GM18870 (cell line): ENCODE measurements at regions not wholly inside any gene's neighbourhood (a gene's known extent, or its start where the extent isn't known, plus 50 kb on each side); places are given as distances from the start of the nearest gene placed in this dataset.

Experiments
- ATAC-seq: cut with Tn5 transposase; IDR thresholded peaks from one replicate; pipeline ENCODE4 v1.9.1; 2021; ENCODE audit warnings: moderate library complexity; ENCODE audit not compliant: unreplicated experiment

DNA sequence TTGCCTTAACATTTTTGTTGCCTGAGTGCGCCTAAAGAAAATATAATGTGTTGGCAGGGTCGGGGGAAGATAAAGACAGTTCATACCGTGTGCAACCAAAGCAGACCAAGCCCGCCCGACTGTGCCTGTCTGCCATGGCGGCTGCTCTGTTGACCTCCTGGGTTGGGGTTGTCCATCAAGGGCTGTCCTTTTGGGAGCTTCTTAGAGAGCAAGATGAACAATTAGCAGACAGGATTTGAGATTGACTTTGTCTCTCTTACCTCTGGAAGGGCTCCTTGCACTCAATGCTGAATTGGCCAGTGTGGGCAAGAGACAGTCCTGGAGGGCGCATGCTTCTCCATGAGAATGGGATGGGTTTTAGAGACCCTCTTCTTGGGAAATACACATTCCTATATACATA is 319.6 kb downstream of the GLRX3 start:
- no peak for ATAC-seq

DNA sequence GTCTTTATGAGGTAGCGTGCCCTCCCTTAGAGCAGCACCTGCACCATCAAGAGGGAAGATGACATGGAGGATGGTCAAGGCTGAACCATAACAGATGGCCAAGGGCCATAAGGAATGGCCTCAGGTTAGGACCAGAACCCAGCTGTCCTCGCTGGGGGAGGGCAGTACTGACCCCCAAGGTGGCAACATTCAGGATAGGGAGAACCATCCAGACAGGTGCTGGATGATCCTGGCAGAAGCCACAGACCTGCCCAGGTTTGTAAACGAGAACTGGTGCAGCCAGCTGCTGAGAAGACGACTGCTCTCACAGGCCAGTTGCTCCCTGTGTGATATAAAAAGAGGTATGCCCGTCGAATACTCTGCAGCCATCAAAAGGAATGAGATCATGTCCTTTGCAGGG is 320.4 kb downstream of the GLRX3 start:
- ATAC-seq: no peak

GRCh38 chr10:130458509-130458908 is 322.3 kb downstream of the GLRX3 start:
- ATAC-seq: no peak

DNA sequence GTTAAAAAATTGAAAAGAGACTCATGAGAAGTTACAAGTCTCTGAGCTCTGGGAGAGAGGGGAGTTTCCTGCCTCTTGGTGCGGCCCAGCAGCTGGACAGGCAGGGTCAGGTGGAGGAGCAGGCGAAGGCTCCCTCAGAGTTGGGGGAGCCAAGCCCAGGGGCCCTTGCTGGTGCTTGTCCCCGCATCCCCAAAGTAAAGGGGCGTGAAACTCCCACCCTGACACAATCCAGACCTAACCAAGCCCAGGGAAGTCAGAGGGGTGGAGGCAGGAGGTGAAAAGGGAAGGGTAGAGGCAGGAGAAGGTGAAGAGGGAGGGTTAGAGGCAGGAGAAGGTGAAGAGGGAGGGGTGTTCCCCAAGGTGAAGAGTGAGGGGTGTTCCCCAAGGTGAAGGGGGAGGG is 322.8 kb downstream of the GLRX3 start:
- ATAC-seq: no peak

DNA sequence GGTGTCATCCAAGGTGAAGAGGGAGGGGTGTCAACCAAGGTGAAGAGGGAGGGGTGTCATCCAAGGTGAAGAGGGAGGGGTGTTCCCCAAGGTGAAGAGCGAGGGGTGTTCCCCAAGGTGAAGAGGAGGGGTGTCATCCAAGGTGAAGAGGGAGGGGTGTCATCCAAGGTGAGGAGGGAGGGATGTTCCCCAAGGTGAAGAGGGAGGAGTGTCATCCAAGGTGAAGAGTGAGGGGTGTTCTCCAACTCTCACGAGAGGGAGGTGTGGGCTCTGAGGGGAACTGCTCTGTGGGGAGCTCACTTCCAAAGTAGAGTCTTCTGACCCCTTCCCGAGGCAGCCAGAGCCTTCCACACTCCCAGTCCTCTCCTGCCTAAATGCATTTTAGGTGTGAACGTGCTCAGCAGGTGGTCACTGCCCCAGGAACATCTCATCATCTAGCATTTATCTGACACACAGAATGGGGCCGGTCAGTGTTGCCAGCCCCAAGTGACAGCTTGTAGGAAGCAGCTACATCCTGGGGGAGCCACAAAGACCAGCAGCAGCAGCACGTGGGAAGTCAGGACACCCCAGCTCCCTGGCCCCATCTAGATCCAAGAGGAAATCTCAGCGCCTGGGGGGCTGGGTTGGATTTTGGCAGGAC is 323.8 kb downstream of the GLRX3 start:
- ATAC-seq: no peak

- no peak for ATAC-seq
Observed at GRCh38 chr10:130461631-130462030, 325.4 kb downstream of the GLRX3 start.

- ATAC-seq: no peak
Observed at GRCh38 chr10:130463104-130463875, 327.1 kb downstream of the GLRX3 start.

DNA sequence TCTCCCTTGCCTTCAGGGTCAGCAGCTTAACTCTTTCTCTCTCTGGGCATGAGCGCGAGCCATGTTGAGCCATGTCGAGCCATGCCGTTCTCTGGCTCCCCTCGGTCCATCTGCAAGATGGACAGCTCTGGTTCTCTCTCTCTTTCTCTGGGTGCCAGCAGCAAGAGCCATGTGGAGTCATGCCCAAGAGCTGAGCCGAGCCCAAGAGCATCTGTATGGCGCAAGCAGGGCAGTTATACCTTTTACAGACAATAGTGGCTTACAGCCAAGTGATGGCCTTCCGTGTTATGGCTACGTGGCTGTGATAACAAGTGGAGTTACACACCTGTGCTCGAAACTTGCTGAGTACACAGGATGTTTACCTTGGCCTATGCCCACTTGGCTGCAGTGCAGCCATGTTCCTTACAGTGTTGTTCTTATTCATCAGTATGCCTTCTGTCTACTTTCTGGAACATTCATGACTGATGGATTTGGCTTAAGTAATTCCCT is 327.7 kb downstream of the GLRX3 start:
- no peak for ATAC-seq

DNA sequence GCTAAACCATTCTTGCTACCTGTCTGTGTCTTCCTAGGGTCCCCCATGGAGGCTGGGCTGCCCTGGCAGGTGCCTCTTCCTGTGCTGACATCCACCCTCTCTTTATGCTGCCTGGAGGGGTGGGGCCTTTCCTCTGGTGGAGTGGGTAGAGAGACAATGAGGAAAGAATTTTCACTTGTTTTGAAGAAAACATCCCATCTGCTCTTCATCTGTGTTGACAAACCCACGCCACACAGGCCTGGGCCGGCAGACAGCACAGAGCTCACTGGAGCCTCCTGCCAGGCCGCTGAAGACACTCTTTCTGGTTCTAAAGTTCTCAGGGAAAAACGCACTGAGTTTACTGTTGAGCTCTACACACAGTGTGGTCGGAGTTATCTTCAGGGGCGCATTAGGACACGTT is 328.2 kb downstream of the GLRX3 start:
- ATAC-seq: no peak

GRCh38 chr10:130466271-130466997 is 330.2 kb downstream of the GLRX3 start:
- ATAC-seq: no peak

DNA sequence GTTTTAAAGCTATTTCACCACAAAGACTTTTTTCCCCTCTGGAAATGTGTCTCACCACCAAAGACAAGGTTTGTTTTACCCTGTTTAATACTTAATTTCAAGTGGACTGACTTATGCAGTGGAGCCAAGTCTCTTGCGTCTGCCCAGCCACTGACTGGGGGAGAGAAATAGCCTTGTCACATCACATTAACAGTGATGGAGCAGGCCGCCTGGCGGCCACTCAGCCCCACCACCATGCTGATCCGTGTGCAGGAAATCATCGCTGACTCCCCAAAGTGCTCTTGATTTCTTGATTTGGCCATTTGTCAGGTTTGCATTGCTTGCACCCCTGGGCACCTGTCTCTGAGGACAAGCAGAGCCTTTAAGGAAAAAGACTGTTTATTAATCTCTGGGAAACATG is 334.1 kb downstream of the GLRX3 start:
- no peak for ATAC-seq

- no peak for ATAC-seq
Observed at GRCh38 chr10:130470973-130471372, 334.8 kb downstream of the GLRX3 start.

DNA sequence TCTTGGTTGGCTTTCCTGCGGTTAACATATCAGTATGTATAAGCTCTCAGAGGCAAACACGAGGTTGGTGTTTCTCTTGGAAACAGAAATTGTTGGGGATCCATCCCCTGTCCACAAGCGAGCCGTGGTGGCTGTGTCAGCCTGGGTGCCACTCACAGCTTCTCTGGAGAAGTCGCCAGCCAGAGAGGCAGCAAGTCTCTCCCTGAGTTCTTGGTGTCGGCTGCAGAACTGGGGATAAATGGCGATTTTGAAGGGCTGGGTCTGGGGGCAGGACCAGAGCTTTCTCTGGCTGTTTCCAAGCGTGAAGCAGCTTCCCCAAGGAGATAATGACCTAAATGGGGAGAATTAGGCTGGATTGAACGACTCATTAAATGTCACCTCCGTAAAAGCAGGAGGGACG is 335.3 kb downstream of the GLRX3 start:
- no peak for ATAC-seq

- no peak for ATAC-seq
Observed at GRCh38 chr10:130472236-130472635, 336.0 kb downstream of the GLRX3 start.

DNA sequence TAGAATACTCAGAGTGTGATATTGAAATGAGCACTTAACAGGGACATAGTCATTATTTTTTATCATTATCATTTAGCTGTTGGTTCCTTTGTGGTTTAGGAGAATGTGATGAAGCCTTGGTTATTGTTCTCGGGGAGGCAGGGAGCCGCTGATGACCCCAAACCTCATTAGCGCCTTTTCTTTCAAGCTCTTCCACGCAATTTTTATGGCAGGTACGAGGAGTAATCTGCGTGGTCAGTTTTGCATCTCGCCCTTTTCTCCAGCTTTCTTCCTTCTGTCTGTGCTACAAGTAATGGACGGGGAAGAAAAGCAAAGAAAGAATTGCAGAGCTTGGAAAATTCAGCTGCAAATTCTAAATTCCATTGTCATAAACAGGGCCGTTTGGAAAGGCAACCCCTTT is 338.4 kb downstream of the GLRX3 start:
- ATAC-seq: no peak

GRCh38 chr10:130477360-130477759 is 341.2 kb downstream of the GLRX3 start:
- ATAC-seq: no peak

DNA sequence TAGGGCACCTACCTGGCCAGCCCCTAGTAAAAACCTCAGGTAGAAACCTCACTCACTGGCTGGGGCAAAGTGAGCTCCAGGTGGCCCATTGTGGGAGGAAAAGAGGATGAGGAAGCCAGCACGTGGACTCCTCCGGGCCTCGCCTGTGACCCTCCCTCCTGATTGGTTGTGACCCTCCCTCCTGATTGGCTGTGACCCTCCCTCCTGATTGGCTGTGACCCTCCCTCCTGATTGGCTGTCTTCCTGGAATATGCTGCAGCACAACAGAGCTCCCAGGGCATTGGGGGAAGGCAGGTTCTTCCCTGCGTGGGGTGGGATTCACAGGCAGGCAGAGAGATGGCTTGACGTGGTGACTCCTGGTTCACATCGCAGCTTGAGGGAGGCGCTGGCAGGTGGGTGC is 343.0 kb downstream of the GLRX3 start:
- ATAC-seq: no peak

GRCh38 chr10:130479926-130480325 is 343.7 kb downstream of the GLRX3 start:
- no peak for ATAC-seq

DNA sequence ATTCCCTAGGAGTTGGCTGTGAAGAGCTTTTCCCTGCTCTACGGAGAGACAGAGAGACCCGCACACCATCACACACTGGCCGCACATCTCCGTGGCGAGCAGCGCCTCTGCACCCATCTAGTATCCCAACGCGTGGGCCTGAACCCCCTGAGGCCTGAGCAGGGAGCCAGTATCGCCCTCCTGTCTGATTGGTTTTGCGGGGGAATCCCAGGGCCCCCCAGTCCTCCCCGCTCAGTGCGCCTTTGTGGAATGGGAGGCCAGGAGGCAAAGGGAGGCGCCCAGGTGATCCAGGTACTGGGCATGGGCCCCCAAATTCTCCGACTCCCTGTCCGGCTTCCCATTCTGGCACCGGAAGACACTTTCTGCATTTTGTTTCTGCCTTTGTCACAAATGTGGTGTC is 344.3 kb downstream of the GLRX3 start:
- ATAC-seq: no peak

DNA sequence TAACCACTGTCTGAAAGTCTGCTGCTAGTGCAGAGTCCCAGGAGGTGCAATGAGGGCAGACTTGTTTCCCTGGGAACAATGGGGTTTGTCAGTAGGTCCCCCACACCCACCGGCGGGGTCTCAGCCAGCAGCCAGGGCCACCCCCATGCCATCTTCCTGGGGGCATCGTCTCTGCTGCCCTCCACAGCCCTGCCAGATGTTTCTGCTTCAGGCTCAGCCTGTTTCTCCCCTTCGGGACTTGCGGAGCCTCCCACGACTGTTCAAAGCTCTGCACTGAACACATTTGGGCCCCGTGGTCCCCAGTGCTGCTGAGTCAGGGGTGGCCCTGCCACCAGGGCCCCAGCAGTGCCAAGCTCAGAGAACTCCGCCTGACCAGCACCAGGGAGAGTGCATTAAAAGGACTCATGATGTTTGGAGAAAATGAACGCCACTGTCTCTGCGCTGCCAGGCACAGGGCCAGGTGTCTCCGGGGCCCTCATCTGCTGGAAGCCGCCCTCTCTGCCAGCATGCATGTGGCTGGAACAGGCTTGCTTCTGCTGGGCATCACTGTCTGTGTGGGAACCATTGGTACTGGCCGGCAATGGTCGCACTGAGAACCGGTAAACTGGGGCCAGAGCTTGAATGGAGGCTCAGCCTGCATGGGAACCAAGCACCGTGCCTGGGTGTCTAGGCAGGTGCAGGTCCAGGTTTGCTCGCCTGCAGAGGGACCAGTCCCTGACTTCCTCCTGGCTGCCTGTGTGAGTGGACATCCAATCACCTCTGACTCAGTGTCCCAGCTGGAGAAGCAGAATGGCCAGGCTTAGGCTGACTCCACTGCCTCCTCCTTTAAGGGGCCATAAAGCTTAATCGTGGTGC is 345.1 kb downstream of the GLRX3 start:
- ATAC-seq: no peak

GRCh38 chr10:130481936-130482335 is 345.7 kb downstream of the GLRX3 start:
- ATAC-seq: no peak
